RWPE2 (cell line): ENCODE measurements at regions not wholly inside any gene's neighbourhood (a gene's known extent, or its start where the extent isn't known, plus 50 kb on each side); places are given as distances from the start of the nearest gene placed in this dataset.

Experiments used
- ATAC-seq: fragments of 200-7000 bp; cut with Tn5 transposase; 3 replicates; pipeline ENCODE4 v1.9.1; 2021; ENCODE audit warnings: low read depth
- DNase-seq: peaks from one replicate; pipeline ENCODE4 v3.0.0-alpha.2; 2020; ENCODE audit warnings: low spot score
- H3K27ac ChIP-seq: fragments of 450-650 bp; 2 replicates; pipeline ENCODE4 v1.5.1; 2017; ENCODE audit warnings: mild to moderate bottlenecking; ENCODE audit not compliant: poor library complexity, severe bottlenecking
- H3K27me3 ChIP-seq: fragments of 250-450 bp; sonication (Bioruptor Pico); 2 replicates; pipeline ENCODE4 v1.5.1; 2021; ENCODE audit warnings: mild to moderate bottlenecking, moderate library complexity; ENCODE audit not compliant: insufficient read depth, poor library complexity, severe bottlenecking
- H3K36me3 ChIP-seq: fragments of 250-450 bp; sonication (Bioruptor Pico); 2 replicates; pipeline ENCODE4 v1.5.1; 2020; ENCODE audit warnings: low read depth, mild to moderate bottlenecking, moderate library complexity
- H3K4me1 ChIP-seq: fragments of 250-450 bp; sonication (Bioruptor Pico); 2 replicates; pipeline ENCODE4 v1.5.1; 2021; ENCODE audit warnings: mild to moderate bottlenecking, moderate library complexity; ENCODE audit not compliant: insufficient read depth, poor library complexity, severe bottlenecking
- H3K4me3 ChIP-seq: fragments of 250-450 bp; sonication (Bioruptor Pico); 2 replicates; pipeline ENCODE4 v1.5.1; 2021; ENCODE audit warnings: mild to moderate bottlenecking, moderate library complexity; ENCODE audit not compliant: severe bottlenecking
- H3K9me3 ChIP-seq: fragments of 250-450 bp; sonication (Bioruptor Pico); 2 replicates; pipeline ENCODE4 v1.5.1; 2021; ENCODE audit warnings: mild to moderate bottlenecking, moderate library complexity; ENCODE audit not compliant: severe bottlenecking
- TF ChIP-seq, protein P1 (sequence below): fragments of 450-650 bp; IDR thresholded peaks from one replicate; pipeline ENCODE4 v1.5.1; 2017; ENCODE audit warnings: mild to moderate bottlenecking, moderate library complexity; ENCODE audit not compliant: poor library complexity, severe bottlenecking

DNA sequence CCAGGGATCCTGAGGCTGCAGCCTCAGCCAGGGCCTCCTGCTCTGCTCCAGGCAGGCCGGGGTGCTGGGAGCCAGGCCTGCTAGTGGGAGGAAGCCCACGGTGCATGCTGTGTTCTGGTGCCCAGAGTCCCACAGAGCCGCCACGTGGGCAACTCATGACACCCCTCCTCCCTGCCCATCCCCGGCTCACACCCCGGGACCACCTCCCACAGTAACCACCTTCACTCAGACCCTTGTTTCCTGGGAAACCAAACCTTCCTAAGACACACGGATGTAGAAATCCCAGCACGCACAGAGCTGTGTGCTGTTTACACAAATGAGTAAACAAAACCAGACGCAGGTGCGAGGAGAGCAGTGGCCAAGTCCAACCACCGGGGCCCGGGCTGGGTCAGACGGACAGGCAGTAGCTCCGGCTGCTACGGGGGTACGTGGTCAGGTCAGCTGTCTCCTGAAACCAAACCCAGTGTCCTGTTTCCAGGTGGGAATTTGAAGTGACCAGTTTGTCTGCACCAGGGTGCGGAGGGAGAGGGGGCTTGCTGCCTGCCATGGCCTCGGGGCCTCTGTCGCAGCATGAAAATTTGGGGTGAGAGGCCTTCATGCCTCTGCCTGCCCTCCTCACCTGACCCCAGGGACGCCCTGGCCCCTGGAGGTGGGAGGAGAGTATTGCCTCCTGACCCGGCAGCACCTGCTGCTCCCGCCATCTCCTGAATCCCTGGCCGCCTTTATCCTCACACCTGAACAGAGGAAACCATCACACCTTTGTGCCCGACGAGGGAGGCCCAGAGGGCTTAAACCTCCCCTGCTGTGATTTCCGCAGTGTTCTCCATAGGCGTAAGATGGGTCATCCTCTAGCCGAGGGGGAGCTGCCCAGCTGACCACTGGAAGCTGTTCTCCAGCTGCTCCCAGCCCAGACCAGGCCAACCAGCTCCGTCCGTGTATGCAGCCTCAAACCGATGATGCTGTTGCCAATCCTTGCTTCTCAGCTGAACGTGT lies 52.0 kb upstream of the SMOC2 start:
- no peak overlapping the region for H3K4me3 ChIP-seq
- H3K4me1 ChIP-seq, result no peaks in the 10 kb centered on the region
- H3K27me3 ChIP-seq, result peaks cover 20% of the 10 kb centered on the region
- no peak overlapping the region for H3K27ac ChIP-seq
- TF ChIP-seq, protein P1, sequence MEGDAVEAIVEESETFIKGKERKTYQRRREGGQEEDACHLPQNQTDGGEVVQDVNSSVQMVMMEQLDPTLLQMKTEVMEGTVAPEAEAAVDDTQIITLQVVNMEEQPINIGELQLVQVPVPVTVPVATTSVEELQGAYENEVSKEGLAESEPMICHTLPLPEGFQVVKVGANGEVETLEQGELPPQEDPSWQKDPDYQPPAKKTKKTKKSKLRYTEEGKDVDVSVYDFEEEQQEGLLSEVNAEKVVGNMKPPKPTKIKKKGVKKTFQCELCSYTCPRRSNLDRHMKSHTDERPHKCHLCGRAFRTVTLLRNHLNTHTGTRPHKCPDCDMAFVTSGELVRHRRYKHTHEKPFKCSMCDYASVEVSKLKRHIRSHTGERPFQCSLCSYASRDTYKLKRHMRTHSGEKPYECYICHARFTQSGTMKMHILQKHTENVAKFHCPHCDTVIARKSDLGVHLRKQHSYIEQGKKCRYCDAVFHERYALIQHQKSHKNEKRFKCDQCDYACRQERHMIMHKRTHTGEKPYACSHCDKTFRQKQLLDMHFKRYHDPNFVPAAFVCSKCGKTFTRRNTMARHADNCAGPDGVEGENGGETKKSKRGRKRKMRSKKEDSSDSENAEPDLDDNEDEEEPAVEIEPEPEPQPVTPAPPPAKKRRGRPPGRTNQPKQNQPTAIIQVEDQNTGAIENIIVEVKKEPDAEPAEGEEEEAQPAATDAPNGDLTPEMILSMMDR, result no peak
- no peaks in the 10 kb centered on the region for H3K9me3 ChIP-seq
- no peaks in the 10 kb centered on the region for H3K36me3 ChIP-seq
- ATAC-seq (peak; percentile 12; the same call in 1 of the 3 replicates), DNase-seq (no peak)

DNA sequence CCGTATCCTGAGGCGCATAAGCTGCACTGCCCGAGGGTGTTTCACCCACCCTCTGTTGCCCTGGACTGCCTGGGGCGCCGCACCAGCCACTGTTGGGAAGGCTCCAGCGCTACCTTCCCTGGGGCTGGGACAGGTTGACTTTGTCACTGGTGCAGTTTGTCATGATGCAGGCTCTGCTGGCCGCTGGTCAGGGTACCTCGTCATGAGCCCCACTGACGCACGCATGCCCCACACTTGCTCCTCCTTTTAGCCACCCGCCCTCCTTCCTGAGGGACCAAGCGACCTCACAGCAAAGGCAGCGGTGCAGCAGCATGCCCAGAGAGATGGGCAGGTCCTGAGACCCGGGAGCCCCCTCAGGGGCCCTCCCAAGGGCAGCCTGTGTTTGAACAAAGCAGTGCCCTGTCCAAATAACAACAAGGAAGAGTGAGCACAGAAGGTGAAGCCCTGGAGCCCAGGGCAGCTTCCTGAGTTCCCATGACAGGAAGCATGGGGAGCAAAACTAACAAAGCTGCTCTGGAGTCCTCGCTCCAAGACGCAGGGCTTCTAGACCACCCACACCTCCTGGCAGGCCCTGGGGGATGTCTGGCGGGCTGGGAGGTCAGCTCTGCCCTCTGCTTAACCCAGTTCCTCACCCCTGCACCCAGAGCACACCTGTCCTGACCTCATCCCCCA lies 50.1 kb upstream of the SMOC2 start:
- no peaks in the 10 kb centered on the region for H3K4me1 ChIP-seq
- ATAC-seq (no peak), DNase-seq (no peak)
- TF ChIP-seq, protein P1, result no peak
- no peak overlapping the region for H3K4me3 ChIP-seq
- H3K27ac ChIP-seq, result no peak overlapping the region
- peaks cover 3% of the 10 kb centered on the region for H3K27me3 ChIP-seq
- H3K36me3 ChIP-seq, result no peaks in the 10 kb centered on the region
- H3K9me3 ChIP-seq, result no peaks in the 10 kb centered on the region
